Ascending aorta (tissue), 2 donors: ENCODE measurements at regions not wholly inside any gene's neighbourhood (a gene's known extent, or its start where the extent isn't known, plus 50 kb on each side); places are given as distances from the start of the nearest gene placed in this dataset.

ENCODE experiments used
- DNase-seq, 2 donors: peaks; one replicate each; pipeline ENCODE4 v3.0.0-alpha.2; 2019; ENCODE audit warnings: low spot score in 2 of 2
- H3K27ac ChIP-seq, 2 donors: fragments of 200-600 bp; sonication (generic); one replicate each; pipeline ENCODE4 v1.5.1; 2016 to 2017; ENCODE audit warnings: mild to moderate bottlenecking in 1 of 2
- H3K27me3 ChIP-seq: fragments of 200-600 bp; sonication (generic); one replicate; pipeline ENCODE4 v1.5.1; 2017
- H3K36me3 ChIP-seq, 2 donors: fragments of 200-600 bp; sonication (generic); one replicate each; pipeline ENCODE4 v1.5.1; 2016
- H3K4me1 ChIP-seq, 2 donors: fragments of 200-600 bp; sonication (generic); one replicate each; pipeline ENCODE4 v1.5.1; 2016 to 2017; ENCODE audit warnings: mild to moderate bottlenecking in 1 of 2
- H3K4me3 ChIP-seq, 2 donors: fragments of 200-600 bp; sonication (generic); one replicate each; pipeline ENCODE4 v1.5.1; 2016 to 2017; ENCODE audit warnings: mild to moderate bottlenecking in 1 of 2
- H3K9me3 ChIP-seq, 2 donors: fragments of 200-600 bp; sonication (generic); one replicate each; pipeline ENCODE4 v1.5.1; 2016
- CTCF ChIP-seq, 3 experiments: fragments of 200-600 bp in 2 of 3; fragments of 450-650 bp in 1 of 3; sonication (generic) in 2 of 3; IDR thresholded peaks; one replicate each; pipeline ENCODE4 v1.5.1; 2016 to 2019; ENCODE audit warnings: antibody characterized with exemption in 3 of 3, mild to moderate bottlenecking in 1 of 3, moderate library complexity in 1 of 3
- intact Hi-C: fragments of 100-400 bp; cut with DNase I; formaldehyde crosslinking; loops from one replicate; pipeline ENCODE4 v1.15.1; 2023

- no peak for DNase-seq
- TF ChIP-seq CTCF (IDR thresholded peaks at IDR 0.05) = no peak
- intact Hi-C loops = no loop called here
- no peaks in the 10 kb centered on the region for H3K9me3 ChIP-seq
- H3K36me3 ChIP-seq = no peaks in the 10 kb centered on the region
- H3K27me3 ChIP-seq = no peaks in the 10 kb centered on the region
- no peaks in the 10 kb centered on the region for H3K4me1 ChIP-seq
- H3K27ac ChIP-seq = no peak overlapping the region
- H3K4me3 ChIP-seq = no peak overlapping the region
These were observed 339.2 kb upstream of the ADARB2 start for GRCh38 chr10:2076528-2076927.

DNA sequence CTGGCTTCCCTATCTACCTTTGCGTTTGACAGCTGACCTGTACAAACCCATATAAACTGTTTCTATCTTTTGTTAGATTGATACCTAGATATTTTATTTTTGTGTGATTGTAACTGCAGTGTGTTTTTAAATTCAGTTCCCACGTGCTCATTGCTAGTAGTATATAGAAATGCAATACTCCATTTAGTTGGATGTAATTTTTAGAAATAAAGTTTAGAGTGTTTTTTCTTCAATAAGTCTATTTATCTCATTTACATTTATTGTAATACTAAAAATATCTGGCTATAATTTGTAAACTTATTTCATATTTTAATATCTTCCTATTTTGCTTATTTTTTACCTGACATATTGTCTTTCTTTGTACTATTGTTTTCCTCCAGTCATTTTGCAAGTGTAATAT lies 329.7 kb upstream of the ADARB2 start:
- H3K36me3 ChIP-seq = no peaks in the 10 kb centered on the region
- no peak overlapping the region for H3K27ac ChIP-seq
- intact Hi-C loops = no loop called here
- no peaks in the 10 kb centered on the region for H3K9me3 ChIP-seq
- no peak for TF ChIP-seq CTCF (IDR thresholded peaks at IDR 0.05)
- H3K4me3 ChIP-seq = no peak overlapping the region
- H3K27me3 ChIP-seq = no peaks in the 10 kb centered on the region
- no peak for DNase-seq
- H3K4me1 ChIP-seq = no peaks in the 10 kb centered on the region

DNA sequence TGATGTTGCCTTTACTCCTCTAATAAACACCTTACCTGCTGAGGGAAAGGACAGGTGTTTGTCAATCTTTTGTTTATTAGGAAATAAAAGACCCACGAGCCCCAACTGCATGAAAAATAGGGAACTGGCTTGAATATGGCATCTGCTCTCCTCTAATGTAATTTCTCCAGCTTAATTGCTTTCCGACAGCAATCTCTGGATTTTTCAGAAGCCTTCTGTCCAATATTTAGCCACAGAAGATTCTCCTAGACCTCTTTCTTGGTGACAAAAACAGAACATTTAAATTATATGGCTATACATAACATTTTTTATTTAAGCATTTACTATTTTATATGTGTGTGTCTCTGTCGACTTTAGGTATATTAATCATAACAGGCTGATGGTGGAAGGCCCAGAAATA lies 317.4 kb upstream of the ADARB2 start:
- H3K27me3 ChIP-seq = no peaks in the 10 kb centered on the region
- no peak overlapping the region for H3K4me3 ChIP-seq
- no peaks in the 10 kb centered on the region for H3K4me1 ChIP-seq
- DNase-seq = no peak
- no peaks in the 10 kb centered on the region for H3K36me3 ChIP-seq
- no peaks in the 10 kb centered on the region for H3K9me3 ChIP-seq
- intact Hi-C loops = no loop called here
- no peak overlapping the region for H3K27ac ChIP-seq
- no peak for TF ChIP-seq CTCF (IDR thresholded peaks at IDR 0.05)

- no peak overlapping the region for H3K27ac ChIP-seq
- H3K9me3 ChIP-seq = no peaks in the 10 kb centered on the region
- intact Hi-C loops = no loop called here
- no peaks in the 10 kb centered on the region for H3K27me3 ChIP-seq
- DNase-seq = no peak
- no peaks in the 10 kb centered on the region for H3K4me1 ChIP-seq
- no peak for TF ChIP-seq CTCF (IDR thresholded peaks at IDR 0.05)
- no peak overlapping the region for H3K4me3 ChIP-seq
- no peaks in the 10 kb centered on the region for H3K36me3 ChIP-seq
These were observed 316.5 kb upstream of the ADARB2 start for GRCh38 chr10:2053805-2054204.

DNA sequence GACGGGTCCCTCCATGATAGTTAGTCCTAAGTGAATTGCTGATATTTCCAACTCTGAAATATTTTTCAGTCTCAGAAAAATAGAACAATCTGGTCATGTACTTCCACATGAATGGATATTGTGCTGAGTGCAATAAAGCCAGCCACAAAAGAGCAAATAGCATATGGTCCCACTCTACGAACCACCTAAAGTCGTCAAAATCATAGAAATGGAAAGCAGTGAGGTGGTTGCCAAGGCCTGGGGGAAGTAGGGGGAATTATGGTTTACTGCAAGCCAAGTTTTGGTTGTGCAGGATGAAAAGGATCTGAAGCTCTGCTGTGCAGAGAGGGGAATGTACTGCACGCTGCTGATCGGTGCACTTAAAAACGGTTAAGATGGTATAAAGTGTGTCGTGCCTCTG lies 313.8 kb upstream of the ADARB2 start:
- DNase-seq = no peak
- no peak for TF ChIP-seq CTCF (IDR thresholded peaks at IDR 0.05)
- intact Hi-C loops = no loop called here

DNA sequence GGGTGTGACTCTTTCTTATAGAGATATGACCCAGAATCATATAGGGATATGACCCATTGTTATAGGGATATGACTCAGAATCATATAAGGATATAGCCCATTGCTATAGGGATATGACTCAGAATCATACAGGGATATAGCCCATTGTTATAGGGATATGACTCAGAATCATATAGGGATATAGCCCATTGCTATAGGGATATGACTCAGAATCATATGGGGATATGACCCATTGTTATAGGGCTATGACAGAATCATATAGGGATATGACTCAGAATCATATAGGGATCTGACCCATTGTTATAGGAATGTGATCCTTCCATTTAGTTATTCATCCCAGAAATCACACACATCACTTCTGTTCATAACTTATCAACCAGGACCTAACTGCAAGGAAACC lies 312.2 kb upstream of the ADARB2 start:
- H3K9me3 ChIP-seq = no peaks in the 10 kb centered on the region
- no peak overlapping the region for H3K27ac ChIP-seq
- no peak overlapping the region for H3K4me3 ChIP-seq
- no peaks in the 10 kb centered on the region for H3K36me3 ChIP-seq
- intact Hi-C loops = no loop called here
- no peaks in the 10 kb centered on the region for H3K4me1 ChIP-seq
- no peaks in the 10 kb centered on the region for H3K27me3 ChIP-seq
- DNase-seq = no peak
- no peak for TF ChIP-seq CTCF (IDR thresholded peaks at IDR 0.05)

More for the DNA sequence above, 313.8 kb upstream of the ADARB2 start:
- no peaks in the 10 kb centered on the region for H3K36me3 ChIP-seq
- H3K9me3 ChIP-seq = no peaks in the 10 kb centered on the region
- H3K4me3 ChIP-seq = no peak overlapping the region
- H3K4me1 ChIP-seq = no peaks in the 10 kb centered on the region
- H3K27ac ChIP-seq = no peak overlapping the region
- no peaks in the 10 kb centered on the region for H3K27me3 ChIP-seq
